Left lung (tissue), 4 donors: ENCODE measurements at regions not wholly inside any gene's neighbourhood (a gene's known extent, or its start where the extent isn't known, plus 50 kb on each side); places are given as distances from the start of the nearest gene placed in this dataset.

Source experiments
- ATAC-seq: fragments of 200-7000 bp; cut with Tn5 transposase; one replicate; pipeline ENCODE4 v1.9.1; 2020; ENCODE audit warnings: moderate library complexity
- DNase-seq, 4 donors: peaks; one replicate each; pipeline ENCODE4 v3.0.0-alpha.2; 2013 to 2020
- H3K27ac ChIP-seq, 2 donors: fragments of 200-600 bp; sonication (generic) in 1 of 2; one replicate each; pipeline versions ENCODE4 v1.5.0 to v1.8.0; 2020 to 2021
- H3K27me3 ChIP-seq, 2 donors: fragments of 200-600 bp; sonication (generic) in 1 of 2; one replicate each; pipeline versions ENCODE4 v1.5.0 to v1.8.0; 2020 to 2021
- H3K36me3 ChIP-seq, 2 donors: fragments of 200-600 bp; sonication (generic) in 1 of 2; one replicate each; pipeline versions ENCODE4 v1.5.0 to v1.8.0; 2020 to 2021
- H3K4me1 ChIP-seq, 2 donors: fragments of 200-600 bp; one replicate each; pipeline ENCODE4 v1.8.0; 2021
- H3K4me3 ChIP-seq, 2 donors: fragments of 200-600 bp; sonication (generic) in 1 of 2; one replicate each; pipeline versions ENCODE4 v1.5.0 to v1.8.0; 2020 to 2021; ENCODE audit warnings: mild to moderate bottlenecking in 1 of 2
- H3K9me3 ChIP-seq, 2 donors: fragments of 200-600 bp; sonication (generic) in 1 of 2; one replicate each; pipeline versions ENCODE4 v1.5.0 to v1.8.0; 2020 to 2021
- CTCF ChIP-seq, 2 donors: fragments of 200-600 bp; sonication (generic) in 1 of 2; IDR thresholded peaks; one replicate each; pipeline versions ENCODE4 v1.5.0 to v1.8.0; 2021; ENCODE audit warnings: antibody characterized with exemption in 2 of 2
- intact Hi-C, 2 donors: fragments of 100-400 bp; cut with DNase I; formaldehyde crosslinking; loops; one replicate each; pipeline versions ENCODE4 v1.11.2 to v1.14.2; 2022
- donor health status: DM: no; HTN: yes; CAD: no.
- donor health status: DM: no; HTN: no; CAD: no.

GRCh38 chr2:36238106-36238505 is 117.5 kb upstream of the CRIM1 start:
- no peak for TF ChIP-seq CTCF (IDR thresholded peaks at IDR 0.05)
- no peak overlapping the region for H3K27ac ChIP-seq
- no peaks in the 10 kb centered on the region for H3K36me3 ChIP-seq
- DNase-seq (no peak), ATAC-seq (no peak)
- intact Hi-C loops: no loop called here
- no peaks in the 10 kb centered on the region for H3K4me1 ChIP-seq
- no peak overlapping the region for H3K4me3 ChIP-seq
- H3K27me3 ChIP-seq: no peaks in the 10 kb centered on the region
- no peaks in the 10 kb centered on the region for H3K9me3 ChIP-seq

GRCh38 chr2:36235882-36236281 is 119.7 kb upstream of the CRIM1 start:
- no peaks in the 10 kb centered on the region for H3K9me3 ChIP-seq
- H3K36me3 ChIP-seq: no peaks in the 10 kb centered on the region
- no peak overlapping the region for H3K27ac ChIP-seq
- ATAC-seq (no peak), DNase-seq (no peak)
- H3K27me3 ChIP-seq: no peaks in the 10 kb centered on the region
- H3K4me3 ChIP-seq: no peak overlapping the region
- intact Hi-C loops: no loop called here
- H3K4me1 ChIP-seq: no peaks in the 10 kb centered on the region
- TF ChIP-seq CTCF (IDR thresholded peaks at IDR 0.05): no peak

GRCh38 chr2:36235426-36235825 is 120.2 kb upstream of the CRIM1 start:
- ATAC-seq: no peak
- H3K4me1 ChIP-seq: no peaks in the 10 kb centered on the region
- DNase-seq: no peak
- no peak overlapping the region for H3K27ac ChIP-seq
- no peak for TF ChIP-seq CTCF (IDR thresholded peaks at IDR 0.05)
- H3K36me3 ChIP-seq: no peaks in the 10 kb centered on the region
- intact Hi-C loops: no loop called here
- H3K4me3 ChIP-seq: no peak overlapping the region
- no peaks in the 10 kb centered on the region for H3K27me3 ChIP-seq
- H3K9me3 ChIP-seq: no peaks in the 10 kb centered on the region

- DNase-seq (no peak), ATAC-seq (no peak)
- Histone ChIP-seq H3K9me3 (no peaks in the 10 kb centered on the region), H3K27ac (no peak overlapping the region), H3K36me3 (no peaks in the 10 kb centered on the region), H3K4me1 (no peaks in the 10 kb centered on the region), H3K27me3 (no peaks in the 10 kb centered on the region), H3K4me3 (no peak overlapping the region)
- intact Hi-C loops: no loop called here
- TF ChIP-seq CTCF (IDR thresholded peaks at IDR 0.05): no peak
Measured at GRCh38 chr2:36223259-36223658, 132.3 kb upstream of the CRIM1 start.

GRCh38 chr2:36222485-36222884 is 133.1 kb upstream of the CRIM1 start:
- no peaks in the 10 kb centered on the region for H3K27me3 ChIP-seq
- no peak for TF ChIP-seq CTCF (IDR thresholded peaks at IDR 0.05)
- no peak overlapping the region for H3K4me3 ChIP-seq
- no peaks in the 10 kb centered on the region for H3K4me1 ChIP-seq
- H3K36me3 ChIP-seq: no peaks in the 10 kb centered on the region
- ATAC-seq (no peak), DNase-seq (no peak)
- intact Hi-C loops: no loop called here
- H3K27ac ChIP-seq: no peak overlapping the region
- H3K9me3 ChIP-seq: no peaks in the 10 kb centered on the region
